Natural killer cell treated with Interleukin-12 subunit alpha and Interleukin-12 subunit beta and Interleukin-15 and Interleukin-18, amount 100 ng/mL, for 72 hours (primary cell): ENCODE measurements at regions not wholly inside any gene's neighbourhood (a gene's known extent, or its start where the extent isn't known, plus 50 kb on each side); places are given as distances from the start of the nearest gene placed in this dataset.
"Not testable (repeated sequence)": the region's sequence is repeated elsewhere in the genome, so short reads cannot be mapped to it uniquely, and the experiment has no call there.

Experiments
- ATAC-seq, 2 donors: fragments of 150-1000 bp; cut with Tn5 transposase in 1 of 2; sonication (Bioruptor Pico), chemical (Tn5 transposase) in 1 of 2; 2 replicates each; pipeline ENCODE4 v1.10.0; 2021
- DNase-seq: peaks from one replicate; pipeline ENCODE4 v3.0.0; 2022; ENCODE audit warnings: low spot score
- H3K27ac Mint-ChIP-seq, 2 donors: 1 replicate in 1 of 2; 2 replicates in 1 of 2; pipeline ENCODE4 v1.8.0; 2022; ENCODE audit warnings: mixed read lengths in 2 of 2, mild to moderate bottlenecking in 1 of 2, moderate library complexity in 1 of 2
- H3K27me3 Mint-ChIP-seq, 2 donors: 1 replicate in 1 of 2; 2 replicates in 1 of 2; pipeline ENCODE4 v1.8.0; 2022; ENCODE audit warnings: mixed read lengths in 2 of 2
- H3K36me3 Mint-ChIP-seq: one replicate; pipeline ENCODE4 v1.8.0; 2022; ENCODE audit warnings: mixed read lengths
- H3K4me1 Mint-ChIP-seq, 2 donors: 1 replicate in 1 of 2; 2 replicates in 1 of 2; pipeline ENCODE4 v1.8.0; 2022; ENCODE audit warnings: low read depth in 2 of 2, mixed read lengths in 2 of 2, mild to moderate bottlenecking in 1 of 2
- H3K4me3 Mint-ChIP-seq: one replicate; pipeline ENCODE4 v1.8.0; 2022; ENCODE audit warnings: mixed read lengths
- H3K9me3 Mint-ChIP-seq: 2 replicates; pipeline ENCODE4 v1.8.0; 2022; ENCODE audit warnings: mixed read lengths

DNA sequence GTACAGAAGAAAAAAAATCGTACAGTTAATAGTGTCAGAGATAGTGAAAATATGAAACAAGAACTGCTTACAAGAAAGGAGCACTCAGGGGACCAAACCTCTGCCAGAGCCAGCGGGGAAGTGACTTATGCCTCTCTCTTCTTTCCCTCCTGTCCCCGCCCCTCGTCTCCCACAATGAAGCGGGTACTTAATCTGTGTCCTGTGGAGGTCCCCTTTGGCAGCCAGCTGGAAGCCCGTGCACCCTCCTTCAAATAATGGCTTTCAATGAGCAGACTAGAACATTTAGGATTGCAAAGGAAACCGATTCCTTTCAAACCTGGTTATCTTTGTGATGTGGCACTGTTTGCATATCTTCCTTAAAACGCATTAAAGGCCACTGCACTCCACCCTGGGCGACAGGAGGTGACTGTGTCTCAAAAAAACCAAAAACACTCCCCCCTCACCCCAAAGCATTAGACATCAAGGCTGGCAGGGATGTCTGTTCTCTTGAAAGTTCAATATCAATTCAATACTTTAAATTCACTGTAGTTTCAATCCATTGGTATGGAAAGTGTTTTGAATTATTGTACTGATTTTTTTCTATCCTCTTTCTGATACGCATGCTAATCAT, 51.7 kb downstream of the PPIAL4C start:
- not testable (repeated sequence) for ATAC-seq, H3K36me3 Mint-ChIP-seq, DNase-seq, H3K9me3 Mint-ChIP-seq, H3K27me3 Mint-ChIP-seq
- Mint-ChIP-seq H3K4me3 (peak overlapping the region; percentile 89), H3K27ac (peak overlapping the region; percentile 96 to 97), H3K4me1 (peaks cover 17 to 34% of the 10 kb centered on the region in 2 donors)

DNA sequence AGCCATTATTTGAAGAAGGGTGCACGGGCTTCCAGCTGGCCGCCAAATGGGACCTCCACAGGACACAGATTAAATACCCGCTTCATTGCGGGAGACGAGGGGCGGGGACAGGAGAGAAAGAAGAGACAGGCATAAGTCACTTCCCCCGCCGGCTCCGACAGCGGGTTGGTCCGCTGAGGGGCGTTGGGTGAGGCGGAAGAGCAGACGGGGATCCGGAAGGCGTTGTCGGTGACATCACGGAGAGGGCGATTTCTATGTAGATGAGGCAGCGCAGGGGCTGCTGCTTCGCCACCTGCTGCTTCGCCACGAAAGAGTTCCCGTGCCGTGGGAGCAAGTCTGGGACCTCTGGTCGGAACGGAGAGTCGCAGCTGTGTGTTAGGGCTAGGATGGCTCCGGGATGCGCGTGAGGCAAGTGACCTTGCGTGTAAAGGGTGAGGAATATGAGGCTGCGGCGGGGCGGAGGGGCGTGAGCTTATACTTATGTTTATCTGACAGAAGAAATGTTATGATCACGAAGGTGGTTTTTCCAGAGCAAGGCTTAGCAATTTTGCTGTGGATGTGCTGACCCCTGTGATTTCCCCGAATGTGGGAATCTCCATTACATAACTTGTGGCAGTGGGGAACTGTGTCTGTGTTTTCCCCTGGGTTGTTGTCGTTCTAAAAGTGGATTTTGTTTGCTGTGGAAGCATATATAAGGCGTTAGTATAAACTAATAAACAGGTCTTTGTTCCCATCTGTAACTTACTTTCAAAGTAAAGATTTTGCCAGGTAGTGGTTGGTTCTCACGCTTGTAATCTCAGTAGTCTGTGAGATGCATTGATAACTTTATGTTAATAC, 52.9 kb downstream of the PPIAL4C start:
- H3K27me3 Mint-ChIP-seq, H3K9me3 Mint-ChIP-seq, H3K36me3 Mint-ChIP-seq: not testable (repeated sequence)
- Mint-ChIP-seq H3K4me3 (peak overlapping the region; percentile 89), H3K27ac (peak overlapping the region; percentile 96 to 97), H3K4me1 (peaks cover 21 to 34% of the 10 kb centered on the region in 2 donors)
- peak; percentile 96 for DNase-seq
- peak; percentile 93 to 94 for ATAC-seq

DNA sequence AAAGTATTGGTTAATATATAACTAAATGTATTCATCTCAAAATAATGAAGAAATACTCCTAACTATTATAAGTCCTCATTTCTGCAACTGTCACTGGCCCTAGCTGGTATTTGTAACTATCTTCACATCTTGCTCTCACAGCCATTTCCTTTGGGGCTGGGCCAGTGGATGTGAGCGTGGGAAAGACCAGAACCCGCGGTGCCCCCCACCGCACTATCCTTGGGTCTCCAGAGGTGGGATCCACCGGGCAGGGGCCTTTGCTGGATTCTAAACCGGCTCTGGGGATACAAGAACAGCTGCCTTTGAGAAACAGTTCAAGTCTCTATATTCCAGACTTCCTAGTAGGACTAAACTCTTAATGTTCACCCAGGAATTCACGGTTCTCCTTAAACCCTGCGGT, 54.8 kb downstream of the PPIAL4C start:
- not testable (repeated sequence) for H3K27me3 Mint-ChIP-seq, H3K4me3 Mint-ChIP-seq, H3K36me3 Mint-ChIP-seq, ATAC-seq, H3K9me3 Mint-ChIP-seq, DNase-seq
- peaks cover 26 to 34% of the 10 kb centered on the region in 2 donors for H3K4me1 Mint-ChIP-seq
- peak overlapping the region; percentile 46 to 74 for H3K27ac Mint-ChIP-seq

DNA sequence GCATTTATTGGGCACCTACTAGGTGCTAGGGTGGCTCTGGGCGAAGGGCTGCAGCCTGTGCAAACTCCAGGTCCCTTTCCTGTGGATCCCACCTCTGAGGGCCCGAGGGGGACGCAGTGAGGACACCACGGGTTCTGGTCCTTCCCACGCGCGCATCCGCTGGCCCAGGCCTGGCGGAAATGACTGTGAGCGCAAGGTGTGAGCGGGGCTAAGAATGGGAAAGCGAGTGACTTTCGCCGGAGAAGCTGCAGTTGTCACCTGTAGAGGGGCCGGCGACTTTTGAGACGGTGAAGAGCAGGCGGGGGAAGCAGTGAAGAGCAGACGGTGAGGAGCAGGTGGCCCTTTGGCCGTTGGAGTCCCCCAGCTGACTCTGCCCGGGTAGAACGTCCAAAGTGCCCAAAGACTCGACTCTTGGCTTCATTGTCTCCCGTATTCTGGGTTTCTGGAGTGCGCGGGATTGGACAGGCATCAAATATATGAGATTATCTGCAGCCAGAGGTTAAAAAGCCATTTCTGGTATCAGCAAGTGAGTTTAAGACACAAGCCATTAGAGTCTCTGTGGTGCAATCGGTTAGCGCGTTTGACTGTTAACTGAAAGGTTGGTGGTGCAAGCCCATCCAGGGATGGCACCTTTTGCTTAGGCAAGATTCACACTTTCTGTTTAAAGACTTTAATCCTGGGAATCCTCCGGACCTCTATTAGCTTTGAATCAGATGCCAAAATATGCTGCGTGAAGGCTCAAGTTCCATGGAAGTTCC, 55.4 kb downstream of the PPIAL4C start:
- H3K9me3 Mint-ChIP-seq, ATAC-seq, H3K27me3 Mint-ChIP-seq, H3K36me3 Mint-ChIP-seq, H3K4me3 Mint-ChIP-seq: not testable (repeated sequence)
- DNase-seq, result peak; percentile 56
- Mint-ChIP-seq H3K27ac (peak overlapping the region in 1 of 2 donors; percentile 74), H3K4me1 (peaks cover 22 to 29% of the 10 kb centered on the region in 2 donors)

DNA sequence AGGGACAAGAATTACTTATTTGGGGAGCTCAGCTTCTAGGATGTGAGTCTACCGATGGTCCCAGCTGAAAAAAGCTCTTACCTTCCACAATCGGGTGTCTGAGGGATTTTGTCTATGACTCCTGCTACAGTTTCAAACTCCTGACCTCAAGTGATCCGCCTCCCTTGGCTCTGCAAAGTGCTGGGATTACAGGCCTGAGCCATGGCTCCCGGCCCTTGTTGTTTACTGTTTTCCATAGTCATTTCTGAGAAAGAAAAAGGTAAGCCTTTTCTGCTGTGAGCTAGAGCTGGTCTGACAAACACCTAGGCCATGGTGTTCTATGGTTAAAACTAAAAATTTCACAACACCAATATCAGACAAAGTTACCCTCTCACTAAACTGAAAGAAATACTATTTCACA, 57.5 kb downstream of the PPIAL4C start:
- not testable (repeated sequence) for ATAC-seq, DNase-seq, H3K36me3 Mint-ChIP-seq, H3K27me3 Mint-ChIP-seq, H3K4me3 Mint-ChIP-seq, H3K9me3 Mint-ChIP-seq
- Mint-ChIP-seq H3K27ac (peak overlapping the region in 1 of 2 donors; percentile 48), H3K4me1 (peaks cover 17 to 18% of the 10 kb centered on the region in 2 donors)

DNA sequence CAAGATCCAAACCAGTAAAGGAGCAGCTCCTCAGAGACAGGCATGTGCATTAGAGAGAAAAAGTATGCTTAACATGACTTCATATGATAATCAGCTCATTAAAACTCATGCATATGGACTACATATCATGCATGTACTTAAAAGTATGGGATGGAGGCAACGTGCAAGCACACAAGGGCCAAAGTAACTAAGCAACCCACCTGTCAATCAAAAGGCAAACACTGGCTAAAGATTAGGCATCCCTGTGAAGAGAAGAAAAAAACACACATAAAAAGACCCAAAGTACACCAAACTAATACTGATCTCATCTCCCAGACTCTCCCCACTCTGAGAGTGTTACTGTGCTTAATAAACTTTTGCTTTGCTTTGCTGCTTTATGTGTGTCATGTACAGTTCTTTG, 61.2 kb downstream of the PPIAL4C start:
- not testable (repeated sequence) for H3K9me3 Mint-ChIP-seq, H3K27me3 Mint-ChIP-seq, H3K4me3 Mint-ChIP-seq, H3K36me3 Mint-ChIP-seq, ATAC-seq, DNase-seq, H3K27ac Mint-ChIP-seq
- peaks cover 0 to 12% of the 10 kb centered on the region in 2 donors for H3K4me1 Mint-ChIP-seq

DNA sequence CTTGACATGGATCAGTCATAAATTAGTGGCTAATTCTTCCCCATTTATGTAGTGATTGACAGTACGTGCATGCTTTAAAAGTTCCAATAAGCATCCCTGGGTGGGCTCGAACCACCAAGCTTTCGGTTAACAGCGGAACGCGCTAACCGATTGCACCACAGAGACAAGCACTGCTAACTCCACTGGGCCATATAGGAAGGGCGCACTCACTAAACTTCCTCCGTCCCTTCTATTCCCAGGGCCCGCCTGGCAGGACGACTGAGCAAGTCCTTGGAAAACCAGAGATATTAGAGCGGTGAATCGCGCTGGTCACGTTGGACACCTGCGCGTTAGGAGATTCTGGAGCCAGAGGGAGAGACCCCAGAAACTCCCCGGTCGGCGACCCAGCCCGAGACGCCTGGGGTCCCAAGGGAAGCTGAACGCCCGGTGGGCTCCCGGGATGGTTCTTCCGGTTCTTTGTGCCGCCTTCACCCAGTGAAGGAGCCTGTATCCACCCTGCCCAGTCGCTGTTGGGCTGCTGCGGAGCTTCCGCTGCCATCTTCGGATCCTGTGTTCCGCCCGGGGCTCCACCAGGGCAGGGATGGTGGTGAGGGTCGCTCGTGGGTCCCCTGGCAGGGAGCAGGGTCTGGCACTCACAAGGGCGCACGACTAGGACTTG, 62.8 kb downstream of the PPIAL4C start:
- peak; percentile 55 to 58 for ATAC-seq
- H3K27me3 Mint-ChIP-seq, H3K9me3 Mint-ChIP-seq, H3K36me3 Mint-ChIP-seq, DNase-seq, H3K4me1 Mint-ChIP-seq: not testable (repeated sequence)
- Mint-ChIP-seq H3K4me3 (peak overlapping the region; percentile 84), H3K27ac (peak overlapping the region; percentile 62 to 88)

DNA sequence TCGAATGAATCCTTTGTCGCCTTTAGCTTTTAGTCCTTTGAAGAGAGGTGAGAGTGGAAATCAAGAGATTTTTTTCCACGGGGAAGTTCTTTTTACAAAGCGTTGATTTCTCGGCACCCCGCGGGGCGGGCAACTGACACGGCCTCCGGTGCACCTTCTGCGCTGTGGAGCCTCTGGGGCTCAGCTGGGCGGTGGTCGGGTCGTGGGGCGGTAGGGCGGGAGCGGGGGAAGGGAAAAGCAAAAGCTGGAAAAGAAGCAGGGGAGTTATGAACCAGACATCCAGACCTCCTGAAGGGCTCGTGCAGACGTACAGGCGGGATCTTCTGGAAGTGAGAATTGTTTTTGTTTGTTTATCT, 63.3 kb downstream of the PPIAL4C start:
- ATAC-seq, H3K9me3 Mint-ChIP-seq, H3K36me3 Mint-ChIP-seq, H3K4me1 Mint-ChIP-seq, H3K4me3 Mint-ChIP-seq, H3K27me3 Mint-ChIP-seq, DNase-seq, H3K27ac Mint-ChIP-seq: not testable (repeated sequence)

DNA sequence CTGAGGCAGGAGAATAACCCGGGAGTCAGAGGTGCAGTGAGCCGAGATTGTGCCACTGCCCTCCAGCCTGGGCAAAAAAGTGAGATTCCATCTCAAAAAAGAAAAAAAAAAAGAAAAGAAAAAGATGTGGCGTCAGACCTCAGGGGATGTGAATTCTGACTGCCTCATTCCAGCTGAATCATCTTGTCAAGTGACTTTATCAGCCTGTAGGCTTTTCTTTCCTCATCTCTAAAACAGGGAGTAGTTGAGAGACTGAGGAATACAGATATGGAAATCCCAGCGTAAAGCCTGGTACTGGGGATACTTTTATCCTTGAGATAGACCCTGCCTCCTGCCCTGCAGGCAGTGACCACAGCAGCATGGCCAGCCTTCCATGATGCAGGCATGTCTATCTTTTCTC, 74.1 kb downstream of the PPIAL4C start:
- not testable (repeated sequence) for H3K27me3 Mint-ChIP-seq, H3K4me1 Mint-ChIP-seq, ATAC-seq, H3K9me3 Mint-ChIP-seq, H3K4me3 Mint-ChIP-seq, H3K27ac Mint-ChIP-seq, H3K36me3 Mint-ChIP-seq, DNase-seq

DNA sequence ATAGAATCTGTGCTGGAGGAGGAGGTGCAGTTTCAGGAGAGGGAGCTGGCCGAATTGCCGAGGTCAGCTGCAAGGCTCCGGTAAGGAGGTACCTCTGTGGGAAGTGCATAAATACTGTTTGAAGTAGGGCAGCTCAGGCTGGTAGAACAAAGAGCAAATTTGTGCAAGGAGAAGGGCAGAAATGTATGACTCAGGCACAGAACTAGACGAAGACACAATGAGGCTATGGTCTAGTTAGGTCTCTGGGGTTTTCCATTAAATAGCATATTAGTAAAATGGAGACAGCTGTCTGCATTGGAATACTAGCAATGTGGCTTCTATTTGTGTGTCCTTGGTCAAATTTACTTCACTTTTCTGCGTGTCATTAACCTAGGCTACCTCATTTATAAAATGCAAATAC, 74.5 kb downstream of the PPIAL4C start:
- H3K27me3 Mint-ChIP-seq, DNase-seq, H3K27ac Mint-ChIP-seq, H3K4me1 Mint-ChIP-seq, H3K36me3 Mint-ChIP-seq, H3K4me3 Mint-ChIP-seq, ATAC-seq, H3K9me3 Mint-ChIP-seq: not testable (repeated sequence)

DNA sequence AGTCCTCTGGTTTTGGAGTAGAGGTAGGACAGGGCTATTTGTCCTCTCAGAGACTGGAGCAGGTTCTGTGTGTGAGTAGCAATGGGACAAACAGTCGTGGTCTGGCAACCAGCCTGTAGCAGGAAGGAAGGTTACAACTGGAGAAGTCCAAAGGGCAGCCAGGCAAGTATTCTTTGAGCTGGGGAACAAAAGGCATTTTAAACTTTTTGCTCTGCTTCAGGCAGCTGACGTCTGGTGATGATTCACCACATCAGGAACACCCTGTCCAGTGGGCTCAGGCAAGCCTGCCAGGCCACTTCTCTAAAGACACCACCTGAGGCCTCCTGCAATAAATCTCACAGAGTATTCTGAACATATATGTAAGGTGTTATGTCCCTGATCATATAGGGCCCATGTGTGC, 81.0 kb downstream of the PPIAL4C start:
- DNase-seq, H3K9me3 Mint-ChIP-seq: not testable (repeated sequence)

DNA sequence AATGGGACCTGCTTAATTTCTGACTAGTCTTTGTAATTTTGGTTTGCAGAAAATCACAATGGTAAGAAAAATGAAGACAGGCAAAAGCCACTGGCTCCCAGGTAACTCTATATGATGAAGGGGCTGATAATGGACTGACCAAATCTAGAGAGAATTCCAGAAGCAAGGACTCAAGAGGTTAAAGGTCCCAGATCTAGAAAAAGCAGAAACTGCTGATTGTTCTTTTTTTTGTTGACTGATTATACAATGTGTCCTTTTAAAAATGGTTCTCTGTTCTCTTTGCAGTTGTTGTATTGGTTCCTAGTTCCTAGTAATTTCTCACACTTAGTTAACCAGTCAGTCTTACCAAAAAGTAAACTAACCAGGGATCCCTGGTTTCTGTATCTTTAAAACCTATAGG, 81.4 kb downstream of the PPIAL4C start:
- not testable (repeated sequence) for H3K27me3 Mint-ChIP-seq, H3K4me3 Mint-ChIP-seq, H3K27ac Mint-ChIP-seq, H3K4me1 Mint-ChIP-seq, H3K36me3 Mint-ChIP-seq, H3K9me3 Mint-ChIP-seq, ATAC-seq, DNase-seq

More for the DNA sequence above, 81.0 kb downstream of the PPIAL4C start:
- not testable (repeated sequence) for H3K4me3 Mint-ChIP-seq, ATAC-seq, H3K4me1 Mint-ChIP-seq, H3K27me3 Mint-ChIP-seq, H3K27ac Mint-ChIP-seq, H3K36me3 Mint-ChIP-seq

DNA sequence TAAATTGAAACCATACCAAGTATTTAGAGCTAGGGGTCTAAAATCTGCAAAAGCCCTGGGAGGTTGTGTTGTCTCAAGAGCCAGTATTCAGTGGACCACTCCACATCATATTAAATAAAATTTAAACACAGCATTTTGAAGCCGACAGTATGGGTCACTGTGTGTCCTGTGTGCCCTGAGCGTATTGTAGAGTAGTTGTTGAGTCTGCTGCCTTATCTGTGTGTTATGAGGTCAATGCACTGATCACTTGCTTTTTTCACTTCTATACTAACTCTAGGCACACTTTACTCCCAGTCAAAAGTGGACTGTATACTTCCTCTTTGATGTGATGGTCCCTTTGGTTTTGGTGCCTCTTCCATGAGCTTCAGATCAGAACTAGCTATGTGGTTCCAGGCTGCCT, 81.9 kb downstream of the PPIAL4C start:
- H3K4me3 Mint-ChIP-seq, H3K9me3 Mint-ChIP-seq, H3K36me3 Mint-ChIP-seq, H3K4me1 Mint-ChIP-seq, H3K27me3 Mint-ChIP-seq, H3K27ac Mint-ChIP-seq, DNase-seq, ATAC-seq: not testable (repeated sequence)
